Ovary (tissue), 3 donors: ENCODE measurements at regions not wholly inside any gene's neighbourhood (a gene's known extent, or its start where the extent isn't known, plus 50 kb on each side); places are given as distances from the start of the nearest gene placed in this dataset.

Experiments used
- EP300 ChIP-seq: sonication (generic); formaldehyde crosslinking; IDR thresholded peaks from one replicate; pipeline ENCODE4 v1.6.1; 2017; ENCODE audit warnings: antibody characterized with exemption
- POLR2A ChIP-seq: fragments of 450-650 bp; IDR thresholded peaks from one replicate; pipeline ENCODE4 v1.6.1; 2017; ENCODE audit warnings: antibody characterized with exemption, mild to moderate bottlenecking, moderate library complexity
- TF ChIP-seq, protein P1 (sequence below), 3 donors: fragments of 450-650 bp in 2 of 3; fragments of 200-600 bp in 1 of 3; IDR thresholded peaks; one replicate each; pipeline versions ENCODE4 v1.5.1 to v1.8.0; 2016 to 2022; ENCODE audit warnings: antibody characterized with exemption in 3 of 3, mild to moderate bottlenecking in 1 of 3
- donor health status: DM: no; HTN: no; CAD: no.

DNA sequence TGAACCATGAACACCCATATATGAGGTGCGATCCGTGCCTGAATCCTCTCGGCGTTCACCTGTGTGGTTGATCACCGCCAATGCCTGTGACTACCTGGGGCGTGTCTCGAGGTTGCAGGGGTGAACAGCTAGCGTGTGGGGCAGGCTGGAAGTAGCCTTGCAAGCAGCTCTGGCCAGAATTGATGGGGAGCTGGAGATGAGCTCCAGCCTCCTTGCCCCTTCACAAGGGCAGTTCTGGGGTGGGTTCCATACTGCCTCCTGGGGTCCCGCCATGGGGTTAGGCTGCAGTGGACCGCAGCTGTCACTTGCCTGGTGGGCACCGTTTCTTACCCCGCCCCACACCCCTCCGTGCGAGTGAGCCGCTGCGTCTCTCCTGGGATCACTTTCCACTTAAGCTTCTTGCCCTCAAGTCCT, 154.5 kb upstream of the SOX1 start:
- TF ChIP-seq, protein P1, sequence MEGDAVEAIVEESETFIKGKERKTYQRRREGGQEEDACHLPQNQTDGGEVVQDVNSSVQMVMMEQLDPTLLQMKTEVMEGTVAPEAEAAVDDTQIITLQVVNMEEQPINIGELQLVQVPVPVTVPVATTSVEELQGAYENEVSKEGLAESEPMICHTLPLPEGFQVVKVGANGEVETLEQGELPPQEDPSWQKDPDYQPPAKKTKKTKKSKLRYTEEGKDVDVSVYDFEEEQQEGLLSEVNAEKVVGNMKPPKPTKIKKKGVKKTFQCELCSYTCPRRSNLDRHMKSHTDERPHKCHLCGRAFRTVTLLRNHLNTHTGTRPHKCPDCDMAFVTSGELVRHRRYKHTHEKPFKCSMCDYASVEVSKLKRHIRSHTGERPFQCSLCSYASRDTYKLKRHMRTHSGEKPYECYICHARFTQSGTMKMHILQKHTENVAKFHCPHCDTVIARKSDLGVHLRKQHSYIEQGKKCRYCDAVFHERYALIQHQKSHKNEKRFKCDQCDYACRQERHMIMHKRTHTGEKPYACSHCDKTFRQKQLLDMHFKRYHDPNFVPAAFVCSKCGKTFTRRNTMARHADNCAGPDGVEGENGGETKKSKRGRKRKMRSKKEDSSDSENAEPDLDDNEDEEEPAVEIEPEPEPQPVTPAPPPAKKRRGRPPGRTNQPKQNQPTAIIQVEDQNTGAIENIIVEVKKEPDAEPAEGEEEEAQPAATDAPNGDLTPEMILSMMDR (IDR thresholded peaks at IDR 0.05): no peak
- TF ChIP-seq POLR2A (no peak), EP300 (no peak)
